Activated T-helper 2 cell treated with anti-CD3 and anti-CD28 coated beads, Interferon-gamma antibody, Interleukin-2, Interleukin-4, amounts not matched to agents 10 μg/mL and 5 μg/mL and 100 μg/mL, durations not matched to agents 14 hours and 24 hours and 36 hours (primary cell): ENCODE measurements at regions not wholly inside any gene's neighbourhood (a gene's known extent, or its start where the extent isn't known, plus 50 kb on each side); places are given as distances from the start of the nearest gene placed in this dataset.
"Not testable (repeated sequence)": the region's sequence is repeated elsewhere in the genome, so short reads cannot be mapped to it uniquely, and the experiment has no call there.

Experiments used
- DNase-seq: peaks from one replicate; pipeline ENCODE4 v3.0.0; 2021; ENCODE audit warnings: low spot score
- H3K27ac Mint-ChIP-seq: one replicate; pipeline ENCODE4 v1.8.0; 2021; ENCODE audit warnings: mixed read lengths
- H3K27me3 Mint-ChIP-seq: one replicate; pipeline ENCODE4 v1.8.0; 2021; ENCODE audit warnings: low read depth, mixed read lengths
- H3K36me3 Mint-ChIP-seq: one replicate; pipeline ENCODE4 v1.8.0; 2021; ENCODE audit warnings: low read depth, mixed read lengths
- H3K4me1 Mint-ChIP-seq: one replicate; pipeline ENCODE4 v1.8.0; 2021; ENCODE audit warnings: low read depth, mixed read lengths
- H3K4me3 Mint-ChIP-seq: one replicate; pipeline ENCODE4 v1.8.0; 2021; ENCODE audit warnings: low read depth, mild to moderate bottlenecking, moderate library complexity, mixed read lengths
- H3K9me3 Mint-ChIP-seq: one replicate; pipeline ENCODE4 v1.8.0; 2021; ENCODE audit warnings: mixed read lengths
- intact Hi-C: fragments of 100-400 bp; cut with micrococcal nuclease; formaldehyde crosslinking; loops from one replicate; pipeline ENCODE4 v1.15.1; 2023

DNA sequence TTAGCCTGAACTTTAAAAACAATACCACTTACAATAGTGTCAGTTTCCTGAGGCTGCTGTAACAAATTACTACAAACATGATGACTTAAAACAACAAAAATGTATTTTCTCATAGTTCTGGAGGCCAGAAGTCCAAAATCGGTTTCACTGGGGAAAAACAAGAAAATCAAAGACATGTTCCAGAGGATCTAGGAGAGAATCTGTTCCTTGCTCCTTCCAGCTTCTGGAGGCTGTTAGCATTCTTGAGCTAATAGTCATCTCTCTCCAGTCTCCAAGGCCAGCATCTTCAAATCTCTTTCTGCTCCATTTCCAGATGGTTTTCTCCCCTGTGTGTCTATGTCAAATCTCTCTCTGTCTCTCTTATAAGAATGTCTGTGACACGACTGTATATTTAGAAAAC, 67.6 kb upstream of the TEAD1 start:
- H3K27ac Mint-ChIP-seq: no peak overlapping the region
- no peak for DNase-seq
- intact Hi-C loops: no loop called here
- H3K27me3 Mint-ChIP-seq: peaks cover 12% of the 10 kb centered on the region
- no peaks in the 10 kb centered on the region for H3K36me3 Mint-ChIP-seq
- H3K9me3 Mint-ChIP-seq: peaks cover 6% of the 10 kb centered on the region
- H3K4me1 Mint-ChIP-seq: no peaks in the 10 kb centered on the region
- no peak overlapping the region for H3K4me3 Mint-ChIP-seq

- DNase-seq, H3K4me1 Mint-ChIP-seq, H3K9me3 Mint-ChIP-seq, intact Hi-C loops, H3K4me3 Mint-ChIP-seq, H3K36me3 Mint-ChIP-seq, H3K27ac Mint-ChIP-seq, H3K27me3 Mint-ChIP-seq: not testable (repeated sequence)
Measured at GRCh38 chr11:12608678-12609077, 65.5 kb upstream of the TEAD1 start.

DNA sequence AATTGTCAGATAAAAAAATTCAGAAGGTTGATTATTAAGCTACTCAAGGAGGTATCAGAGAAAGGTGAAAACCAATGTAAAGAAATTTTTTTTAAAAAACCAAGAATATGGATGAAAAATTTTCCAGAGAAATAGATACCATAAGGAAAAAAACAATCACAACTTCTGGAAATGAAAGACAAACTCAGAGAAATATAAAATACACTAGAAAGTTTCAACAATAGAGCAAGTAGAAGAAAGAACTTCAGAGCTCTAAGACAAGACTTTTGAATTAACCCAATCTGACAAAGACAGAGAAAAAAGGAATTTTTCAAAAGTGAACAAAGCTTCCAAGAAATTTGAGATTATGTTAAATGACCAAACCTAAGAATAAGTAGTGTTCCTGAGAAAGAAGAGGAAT, 62.9 kb upstream of the TEAD1 start:
- no peaks in the 10 kb centered on the region for H3K4me1 Mint-ChIP-seq
- peaks cover 6% of the 10 kb centered on the region for H3K9me3 Mint-ChIP-seq
- no peak overlapping the region for H3K4me3 Mint-ChIP-seq
- H3K36me3 Mint-ChIP-seq: no peaks in the 10 kb centered on the region
- H3K27ac Mint-ChIP-seq: no peak overlapping the region
- no peak for DNase-seq
- intact Hi-C loops: no loop called here
- no peaks in the 10 kb centered on the region for H3K27me3 Mint-ChIP-seq

GRCh38 chr11:12617632-12618031, 56.6 kb upstream of the TEAD1 start:
- intact Hi-C loops: no loop called here
- no peaks in the 10 kb centered on the region for H3K9me3 Mint-ChIP-seq
- no peaks in the 10 kb centered on the region for H3K27me3 Mint-ChIP-seq
- H3K27ac Mint-ChIP-seq: no peak overlapping the region
- no peak for DNase-seq
- H3K4me3 Mint-ChIP-seq: no peak overlapping the region
- H3K4me1 Mint-ChIP-seq: no peaks in the 10 kb centered on the region
- H3K36me3 Mint-ChIP-seq: no peaks in the 10 kb centered on the region

DNA sequence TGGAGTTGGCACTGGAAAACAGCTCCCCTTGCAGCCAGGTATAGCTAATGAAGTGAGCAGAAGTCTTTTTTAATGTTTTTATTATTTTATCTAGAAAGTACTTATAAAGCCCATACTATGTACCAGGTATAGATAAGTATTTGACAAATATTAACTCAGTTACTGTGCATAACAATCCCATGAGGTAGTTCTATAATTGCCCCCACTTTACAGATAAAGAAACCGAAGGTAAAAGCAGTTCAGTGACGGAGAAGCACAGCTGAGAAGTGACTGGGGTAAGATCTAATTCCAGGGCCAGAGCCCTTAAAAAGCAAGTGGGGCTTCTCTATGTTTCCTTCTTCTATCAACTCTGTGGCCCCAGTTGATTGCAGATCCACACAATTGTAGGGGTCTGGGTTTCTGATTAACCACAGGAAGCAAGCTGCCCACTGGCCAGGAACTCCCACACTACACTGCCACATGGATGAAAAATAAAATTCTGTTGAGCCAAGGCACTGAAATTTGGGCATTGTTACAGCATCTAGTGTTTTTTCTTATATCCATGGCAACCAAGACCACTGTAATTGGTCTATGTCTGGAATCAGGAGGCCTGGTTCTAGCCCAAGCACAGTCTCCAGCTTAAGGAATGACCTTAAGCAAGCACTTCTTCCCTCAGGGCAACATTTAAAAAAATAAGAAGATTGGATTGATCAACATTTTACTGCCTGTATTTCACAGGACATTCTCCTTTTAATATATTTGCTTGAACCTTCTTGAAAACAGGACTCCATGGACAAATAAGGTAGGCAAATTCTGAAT, 55.3 kb upstream of the TEAD1 start:
- no peak for DNase-seq
- Mint-ChIP-seq H3K4me1 (no peaks in the 10 kb centered on the region), H3K27ac (no peak overlapping the region), H3K27me3 (no peaks in the 10 kb centered on the region), H3K4me3 (no peak overlapping the region), H3K36me3 (no peaks in the 10 kb centered on the region), H3K9me3 (peaks cover 6% of the 10 kb centered on the region)
- intact Hi-C loops: no loop called here

GRCh38 chr11:12623869-12624268, 50.4 kb upstream of the TEAD1 start:
- no peak overlapping the region for H3K27ac Mint-ChIP-seq
- no peaks in the 10 kb centered on the region for H3K36me3 Mint-ChIP-seq
- intact Hi-C loops: no loop called here
- H3K27me3 Mint-ChIP-seq: no peaks in the 10 kb centered on the region
- H3K4me3 Mint-ChIP-seq: no peak overlapping the region
- peaks cover 7% of the 10 kb centered on the region for H3K9me3 Mint-ChIP-seq
- H3K4me1 Mint-ChIP-seq: no peaks in the 10 kb centered on the region
- DNase-seq: no peak
